GM21367 (cell line): ENCODE measurements at regions not wholly inside any gene's neighbourhood (a gene's known extent, or its start where the extent isn't known, plus 50 kb on each side); places are given as distances from the start of the nearest gene placed in this dataset.
A peak's percentile ranks its signal among the peaks of the same experiment; 100 is the strongest.

Experiments used
- ATAC-seq: cut with Tn5 transposase; IDR thresholded peaks from one replicate; pipeline ENCODE4 v1.9.1; 2021; ENCODE audit not compliant: unreplicated experiment

DNA sequence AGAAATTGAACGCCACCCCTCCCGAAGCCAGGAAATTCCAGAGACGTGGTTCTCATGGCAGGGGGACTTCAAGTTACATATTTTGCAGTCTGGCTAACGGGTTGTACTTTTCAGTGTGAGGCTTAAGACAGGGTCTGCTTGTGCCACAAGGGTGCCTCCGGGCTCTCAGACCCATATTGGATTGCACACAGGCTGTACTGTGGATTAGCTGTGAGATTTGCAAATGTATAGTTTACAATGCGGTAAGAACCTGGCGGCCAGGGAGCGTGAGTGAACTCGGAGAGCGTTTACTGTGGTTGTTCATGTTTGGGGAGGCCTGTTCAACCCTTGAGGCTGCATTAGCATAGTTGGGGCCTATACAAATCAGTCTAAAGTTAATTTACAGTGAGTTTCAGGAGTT, 143.9 kb upstream of the SIX2 start:
- ATAC-seq: no peak

DNA sequence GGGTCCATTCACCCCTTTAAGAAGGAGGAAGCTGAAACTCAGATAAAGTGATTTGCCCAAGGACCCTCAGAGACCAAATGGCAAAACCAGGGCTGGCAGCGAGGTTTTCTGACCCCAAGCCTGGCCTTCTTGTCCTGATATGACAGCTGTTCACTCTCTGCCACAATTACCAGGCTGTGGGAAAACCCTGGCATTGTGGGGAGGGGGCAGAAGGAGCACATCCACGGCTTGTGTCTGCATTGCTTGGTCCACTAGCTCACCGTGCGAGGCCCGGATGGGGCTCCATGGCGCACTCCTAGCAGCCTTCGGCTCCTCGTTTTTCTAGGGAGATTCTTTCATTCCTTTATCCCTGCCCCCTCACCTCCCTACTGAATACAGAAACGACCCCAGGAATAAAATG, 143.4 kb upstream of the SIX2 start:
- ATAC-seq: no peak

DNA sequence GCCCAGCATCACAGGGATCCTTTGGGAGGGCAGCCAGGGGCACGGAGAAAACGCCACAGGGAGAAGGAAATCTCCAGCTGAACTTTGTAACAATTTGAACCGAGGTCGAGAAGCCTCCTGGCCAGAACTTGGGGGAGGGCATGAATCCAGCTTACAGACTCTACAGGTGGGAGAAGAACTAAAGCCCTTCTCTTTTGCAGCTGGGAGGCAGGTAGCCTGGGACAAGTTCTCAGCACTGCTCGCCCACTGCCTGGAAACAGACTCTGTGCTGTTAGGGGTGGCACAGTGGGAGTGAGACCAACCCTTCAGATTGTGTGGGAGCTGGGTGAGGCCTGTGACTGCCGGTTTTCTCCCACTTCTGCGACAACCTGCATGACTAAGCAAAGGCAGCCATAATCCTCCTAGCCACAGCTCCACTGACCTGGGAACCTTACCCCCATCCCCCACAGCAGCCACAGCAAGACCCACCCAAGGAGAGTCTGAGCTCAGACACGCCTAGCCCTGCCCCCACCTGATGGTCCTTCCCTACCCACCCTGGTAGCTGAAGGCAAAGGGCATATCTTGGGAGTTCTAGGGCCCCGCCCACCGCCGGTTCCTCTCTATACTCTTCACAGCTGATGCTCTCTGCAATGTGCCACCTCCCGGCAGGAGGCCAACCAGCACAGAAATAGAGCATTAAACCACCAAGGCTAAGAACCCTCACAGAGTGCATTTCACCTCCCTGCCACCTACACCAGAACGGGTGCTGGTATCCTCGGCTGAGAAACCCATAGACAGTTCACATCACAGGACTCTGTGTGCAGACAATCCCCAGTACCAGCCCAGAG, 136.0 kb upstream of the SIX2 start:
- ATAC-seq: no peak

DNA sequence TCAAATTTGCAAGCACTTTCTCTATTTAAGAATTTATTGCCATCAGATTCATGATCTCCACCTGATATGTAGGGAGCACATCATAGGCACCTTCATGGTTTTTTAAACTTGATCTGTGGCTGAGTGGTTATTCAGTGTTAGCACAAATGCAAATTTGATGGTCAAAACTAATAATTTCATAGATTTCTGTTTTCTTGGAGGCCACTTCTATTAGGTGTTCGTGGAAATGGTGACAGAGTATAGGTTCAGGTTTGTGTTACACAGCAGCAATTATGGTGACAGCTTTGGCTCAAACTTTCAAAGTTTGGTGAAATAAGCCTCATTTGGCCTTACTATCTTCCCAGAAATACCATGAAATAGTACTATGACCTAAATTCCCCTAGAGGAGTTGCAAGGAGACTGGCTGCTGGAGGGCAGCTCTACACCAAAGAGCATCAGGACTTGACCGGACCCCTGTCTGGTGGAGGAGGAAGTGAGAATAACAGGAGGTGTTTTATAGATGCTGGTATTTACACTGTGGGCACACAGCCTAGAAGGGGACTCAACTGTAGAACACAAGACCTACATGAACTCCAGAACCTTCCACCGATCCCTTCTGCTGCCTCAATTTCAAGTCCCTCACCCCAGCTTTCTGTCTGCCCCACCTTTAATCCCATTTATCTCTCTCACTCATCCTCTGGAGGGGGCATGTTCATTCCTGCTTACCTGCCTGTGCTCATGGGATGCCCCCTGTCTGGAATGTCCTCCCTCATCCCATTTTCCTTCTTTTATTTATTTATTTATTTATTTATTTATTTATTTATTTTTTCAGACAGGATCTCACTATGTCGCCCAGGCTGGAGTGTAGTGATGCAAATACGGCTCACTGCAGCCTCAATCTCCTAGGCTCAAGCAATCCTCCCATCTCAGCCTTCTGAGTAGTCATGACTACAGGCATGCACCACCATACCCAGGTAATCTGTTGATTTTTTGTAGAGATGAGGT, 132.9 kb upstream of the SIX2 start:
- ATAC-seq: peak; percentile 49

DNA sequence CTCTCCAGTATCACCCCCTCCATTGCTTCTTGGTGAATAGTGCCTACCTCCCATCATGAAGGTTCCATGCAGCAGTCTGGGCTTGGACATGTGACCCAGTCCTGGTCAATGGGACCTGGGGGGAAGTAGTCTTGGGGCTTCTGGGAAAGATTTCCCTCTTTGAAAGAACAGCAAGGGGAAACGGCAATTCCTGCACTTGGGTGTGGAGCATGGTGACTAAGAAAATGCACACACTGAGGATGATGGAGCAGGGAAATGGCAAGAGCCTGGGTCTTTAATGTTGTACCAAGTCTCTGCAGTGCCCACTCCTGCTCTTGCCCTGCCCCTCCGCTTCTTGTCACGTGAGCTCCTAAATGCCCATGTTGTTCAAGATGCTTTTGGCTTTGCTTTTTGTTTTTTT, 131.4 kb upstream of the SIX2 start:
- no peak for ATAC-seq

DNA sequence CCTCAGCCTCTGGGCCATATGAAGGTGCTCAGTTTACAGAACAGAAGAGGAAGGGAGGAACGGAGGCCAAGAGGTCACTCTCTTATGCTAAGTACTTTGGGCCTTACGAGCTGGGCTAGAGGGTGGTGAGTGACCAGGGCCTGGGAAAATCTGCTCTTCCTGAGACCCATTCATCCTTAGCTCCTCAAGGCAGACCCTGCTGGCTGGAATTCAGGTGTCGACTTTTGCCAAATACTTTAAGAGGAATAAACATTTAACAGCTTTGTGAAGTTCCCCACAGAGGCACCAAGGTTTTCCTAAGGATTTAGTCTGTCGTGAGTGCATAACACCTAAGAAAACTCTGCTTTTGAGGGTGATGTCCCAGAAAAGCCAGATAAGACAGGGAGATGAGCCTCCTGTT, 129.7 kb upstream of the SIX2 start:
- no peak for ATAC-seq

DNA sequence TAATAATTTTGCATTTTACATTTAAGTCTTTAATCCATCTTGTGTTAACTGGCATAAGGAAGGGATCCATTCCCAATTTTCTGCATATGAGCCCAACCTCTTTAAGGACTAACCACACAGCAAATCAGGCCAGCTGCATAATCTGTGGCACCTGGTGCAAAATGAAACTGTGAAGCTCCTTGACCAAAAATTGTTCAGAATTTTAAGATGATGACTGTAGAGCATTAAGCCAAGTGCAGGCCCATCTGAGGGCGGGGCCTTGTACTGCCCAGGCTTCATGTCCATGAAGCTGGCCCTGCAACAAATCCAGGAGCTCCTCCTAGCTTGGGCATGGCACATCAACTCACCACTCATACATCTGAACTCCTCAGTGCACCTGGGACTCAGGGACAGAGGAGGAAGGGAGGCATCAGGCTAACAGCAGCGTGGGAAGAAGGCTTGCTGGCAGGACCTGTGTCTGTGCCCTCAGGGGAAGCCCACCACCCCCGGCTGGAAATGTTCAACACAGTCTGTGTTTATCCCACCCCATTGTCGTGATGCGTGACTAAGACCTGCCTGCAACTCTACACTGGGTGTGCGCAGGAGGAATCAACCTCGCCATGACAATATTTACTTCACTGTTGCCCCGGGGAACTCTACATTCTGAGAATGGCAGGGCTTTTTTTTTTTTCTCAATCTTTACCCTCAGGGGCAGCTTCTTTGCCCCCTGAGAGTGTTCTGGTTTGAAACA, 128.9 kb upstream of the SIX2 start:
- ATAC-seq: no peak

DNA sequence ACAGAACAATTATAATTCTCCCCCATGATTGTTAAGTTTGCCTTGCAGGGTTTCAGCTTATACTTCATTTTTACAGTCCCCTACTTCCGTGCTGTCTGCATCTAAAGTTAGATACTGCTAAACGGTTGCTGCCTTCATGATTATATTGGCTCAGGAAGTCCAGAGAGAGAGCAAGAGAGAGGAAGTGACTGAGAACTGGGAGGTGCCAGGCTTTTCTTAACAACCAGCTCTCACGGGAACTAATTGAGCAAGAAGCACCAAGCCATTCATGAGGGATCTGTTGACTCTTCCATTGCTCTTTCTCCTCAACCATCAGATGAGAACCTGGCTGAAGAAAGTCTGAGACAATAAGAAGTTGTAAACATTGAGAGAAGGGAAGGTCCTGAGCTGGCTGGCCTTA, 125.5 kb upstream of the SIX2 start:
- no peak for ATAC-seq

GRCh38 chr2:45134014-45134413, 124.8 kb upstream of the SIX2 start:
- no peak for ATAC-seq

- ATAC-seq: no peak
Measured at GRCh38 chr2:45132551-45132950, 123.3 kb upstream of the SIX2 start.

- ATAC-seq: no peak
Measured at GRCh38 chr2:45131587-45131986, 122.3 kb upstream of the SIX2 start.

DNA sequence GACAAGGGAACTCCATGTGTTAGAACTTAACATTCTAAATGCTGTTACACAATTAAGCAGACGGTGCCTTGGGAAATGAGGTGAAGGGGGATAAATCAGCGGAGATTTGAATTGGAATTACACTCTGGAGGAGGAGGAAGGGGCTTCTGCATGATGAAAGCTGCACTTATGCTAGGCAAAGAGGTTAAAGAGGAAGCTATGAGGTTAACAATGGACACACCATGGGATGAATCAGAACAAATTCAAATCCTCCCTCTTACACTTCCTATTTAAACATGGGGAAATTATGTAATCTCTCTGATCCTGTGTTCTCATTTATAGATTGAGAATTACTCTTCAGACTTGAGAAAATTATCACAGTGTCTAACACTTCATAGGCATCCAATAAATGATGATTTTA, 121.5 kb upstream of the SIX2 start:
- no peak for ATAC-seq

- ATAC-seq: no peak
Measured at GRCh38 chr2:45128580-45128997, 119.3 kb upstream of the SIX2 start.

GRCh38 chr2:45127891-45128290, 118.6 kb upstream of the SIX2 start:
- ATAC-seq: no peak

DNA sequence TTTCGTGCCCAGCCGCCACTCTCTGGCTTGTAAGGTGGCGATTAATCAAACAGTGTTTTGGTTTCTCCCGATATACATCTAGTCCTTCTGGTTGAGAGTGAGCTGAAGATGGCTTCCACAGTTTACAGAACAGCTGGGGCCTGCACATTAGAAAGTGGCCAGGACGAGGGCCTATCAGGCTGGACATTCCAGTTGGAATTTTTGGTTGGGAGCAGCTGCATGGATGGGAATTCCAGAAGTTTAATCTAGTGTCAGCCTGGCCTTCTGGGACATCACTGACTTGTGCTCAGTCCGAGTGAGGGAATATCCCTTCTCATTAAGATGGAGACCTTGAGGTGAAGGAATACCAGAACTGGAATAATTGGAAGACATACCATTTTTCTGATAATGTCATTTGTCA, 118.1 kb upstream of the SIX2 start:
- no peak for ATAC-seq

DNA sequence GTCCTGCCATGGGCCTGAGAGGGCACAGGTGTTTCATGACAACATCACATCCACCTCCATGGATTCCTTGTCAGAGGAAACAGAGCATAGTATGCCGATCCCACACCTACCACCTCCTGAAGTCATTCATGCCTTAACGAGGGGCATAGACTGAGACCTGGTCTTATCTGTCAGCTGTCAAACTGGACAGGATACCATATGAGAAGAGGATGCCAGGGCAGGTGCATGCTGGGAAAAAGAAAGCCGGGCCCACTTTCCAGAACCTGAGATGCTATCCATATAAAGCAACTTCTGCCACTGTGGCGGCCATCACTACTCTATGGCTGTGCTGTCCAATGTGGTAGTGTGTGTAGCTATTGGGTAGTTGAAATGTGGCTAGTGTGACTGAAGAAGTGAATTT, 116.0 kb upstream of the SIX2 start:
- no peak for ATAC-seq

DNA sequence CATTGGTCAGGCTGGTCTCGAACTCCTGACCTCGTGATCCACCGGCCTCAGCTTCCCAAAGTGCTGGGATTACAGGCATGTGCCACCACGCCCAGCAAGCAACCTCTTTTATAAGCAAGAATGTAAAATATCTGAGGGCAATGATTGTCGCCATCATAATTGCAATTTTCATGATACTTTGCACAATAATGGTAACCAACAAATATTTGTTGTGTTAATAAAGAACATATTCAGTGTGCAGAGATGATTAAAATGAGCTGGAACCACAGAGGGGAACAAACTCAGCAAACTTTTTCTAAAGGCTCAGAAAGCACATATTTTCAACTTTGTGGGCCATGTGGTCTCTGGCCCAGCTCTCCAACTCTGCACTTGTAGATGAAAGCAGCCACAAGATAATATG, 115.2 kb upstream of the SIX2 start:
- no peak for ATAC-seq

DNA sequence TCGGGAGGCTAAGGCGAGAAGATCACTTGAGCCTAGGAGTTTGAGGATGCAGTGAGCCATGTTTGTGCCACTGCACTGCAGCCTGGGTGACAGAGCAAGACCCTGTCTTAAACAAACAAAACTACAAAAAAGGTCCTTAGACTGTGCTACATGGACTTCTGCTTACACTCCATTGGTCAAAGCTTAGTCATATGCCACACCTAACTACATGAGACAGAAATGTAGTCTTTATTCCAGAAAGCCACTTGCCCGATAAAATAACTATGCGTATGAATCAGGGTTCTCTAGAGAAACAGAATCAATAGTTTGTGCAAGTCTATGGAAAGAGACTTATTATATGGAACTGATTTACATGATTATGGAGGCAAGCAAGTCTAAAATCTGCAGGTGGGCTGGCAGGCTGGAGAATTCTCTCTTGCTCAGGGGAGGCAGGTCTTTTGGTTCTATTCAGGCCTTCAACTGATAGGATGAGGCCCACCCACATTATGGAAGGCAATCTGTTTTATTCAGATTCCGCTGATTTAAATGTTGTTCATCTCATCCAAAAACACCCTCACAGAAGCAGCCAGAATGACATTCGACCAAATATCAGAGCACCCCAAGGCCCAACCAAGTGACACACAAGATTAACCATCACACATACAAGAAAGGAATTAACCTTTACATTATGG, 114.4 kb upstream of the SIX2 start:
- ATAC-seq: no peak

DNA sequence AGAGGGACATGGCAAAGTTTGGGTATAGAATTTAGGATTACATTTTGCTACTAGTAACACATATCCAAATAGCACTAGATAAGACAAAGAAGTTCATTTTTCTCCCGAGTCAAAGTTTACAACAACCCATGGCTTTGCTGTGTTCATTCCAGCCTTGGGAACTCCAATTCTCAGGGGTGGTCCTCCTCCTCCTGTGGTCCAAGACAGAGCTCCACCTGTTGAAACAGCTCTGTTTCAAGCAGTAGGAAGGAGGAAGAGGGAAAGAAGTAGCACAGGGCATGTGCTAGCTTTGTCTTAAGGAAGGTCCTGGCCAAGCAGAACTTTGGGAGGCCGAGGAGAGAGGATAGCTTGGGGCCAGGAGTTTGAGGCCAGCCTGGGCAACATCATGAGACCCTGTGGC, 113.8 kb upstream of the SIX2 start:
- no peak for ATAC-seq

- no peak for ATAC-seq
Measured at GRCh38 chr2:45121236-45121927, 112.1 kb upstream of the SIX2 start.
